Ishikawa (cell line): ENCODE measurements at regions not wholly inside any gene's neighbourhood (a gene's known extent, or its start where the extent isn't known, plus 50 kb on each side); places are given as distances from the start of the nearest gene placed in this dataset.

Source experiments
- CEBPB ChIP-seq: IDR thresholded peaks from 2 replicates; pipeline ENCODE4 v1.6.1; 2012
- CREB1 ChIP-seq: IDR thresholded peaks from 2 replicates; pipeline ENCODE4 v1.6.1; 2012; ENCODE audit warnings: low read depth
- EGR1 ChIP-seq: IDR thresholded peaks from 2 replicates; pipeline ENCODE4 v1.6.1; 2012
- EP300 ChIP-seq: IDR thresholded peaks from 2 replicates; pipeline ENCODE4 v1.6.1; 2012; ENCODE audit warnings: borderline replicate concordance
- FOXM1 ChIP-seq: IDR thresholded peaks from 2 replicates; pipeline ENCODE4 v1.6.1; 2012; ENCODE audit warnings: low read depth, borderline replicate concordance
- NFIC ChIP-seq: IDR thresholded peaks from 2 replicates; pipeline ENCODE4 v1.6.1; 2012
- RAD21 ChIP-seq: IDR thresholded peaks from 2 replicates; pipeline ENCODE4 v1.6.1; 2012; ENCODE audit warnings: low read depth
- REST ChIP-seq: IDR thresholded peaks from 2 replicates; pipeline ENCODE4 v1.6.1; 2012; ENCODE audit warnings: low read depth, mild to moderate bottlenecking
- TAF1 ChIP-seq: IDR thresholded peaks from 2 replicates; pipeline ENCODE4 v1.6.1; 2012; ENCODE audit warnings: low read depth, mild to moderate bottlenecking
- TCF12 ChIP-seq: IDR thresholded peaks from 2 replicates; pipeline ENCODE4 v1.6.1; 2012; ENCODE audit warnings: low read depth
- TEAD4 ChIP-seq: IDR thresholded peaks from 2 replicates; pipeline ENCODE4 v1.6.1; 2012
- YY1 ChIP-seq: IDR thresholded peaks from 2 replicates; pipeline ENCODE4 v1.6.1; 2012; ENCODE audit warnings: low read depth
- ZBTB7A ChIP-seq: IDR thresholded peaks from 2 replicates; pipeline ENCODE4 v1.6.1; 2012; ENCODE audit warnings: low read depth
- TF ChIP-seq, protein P1 (sequence below): IDR thresholded peaks from 2 replicates; pipeline ENCODE4 v1.6.1; 2012
- TF ChIP-seq, protein P2 (sequence below): IDR thresholded peaks from 2 replicates; pipeline ENCODE4 v1.6.1; 2012

DNA sequence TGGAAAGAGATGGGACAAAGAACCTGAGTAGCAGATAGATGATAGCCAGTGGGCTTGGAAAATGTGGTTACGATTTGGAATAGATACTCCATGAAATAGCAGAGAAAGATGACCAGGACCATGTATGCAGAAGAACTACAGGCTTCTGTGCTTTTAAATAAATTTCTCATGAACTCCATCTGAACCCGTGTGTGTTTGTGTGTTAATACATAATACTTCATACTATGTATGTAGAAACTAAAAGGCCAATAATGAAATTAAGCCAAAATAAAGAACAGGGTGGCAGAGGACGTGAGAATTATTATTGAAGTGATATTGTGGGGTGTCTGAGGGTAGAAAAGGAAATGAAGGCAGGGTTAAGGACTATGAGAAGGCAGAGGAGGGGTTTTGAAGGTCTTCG is 385.1 kb upstream of the RPS23 start:
- TF ChIP-seq NFIC (no peak), RAD21 (no peak), EP300 (no peak), CREB1 (no peak), EGR1 (no peak), FOXM1 (no peak), TEAD4 (no peak), REST (no peak), CEBPB (no peak), YY1 (no peak), TAF1 (no peak), ZBTB7A (no peak)
- TF ChIP-seq, protein P1, sequence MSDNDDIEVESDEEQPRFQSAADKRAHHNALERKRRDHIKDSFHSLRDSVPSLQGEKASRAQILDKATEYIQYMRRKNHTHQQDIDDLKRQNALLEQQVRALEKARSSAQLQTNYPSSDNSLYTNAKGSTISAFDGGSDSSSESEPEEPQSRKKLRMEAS, result no peak
- TF ChIP-seq, protein P2, sequence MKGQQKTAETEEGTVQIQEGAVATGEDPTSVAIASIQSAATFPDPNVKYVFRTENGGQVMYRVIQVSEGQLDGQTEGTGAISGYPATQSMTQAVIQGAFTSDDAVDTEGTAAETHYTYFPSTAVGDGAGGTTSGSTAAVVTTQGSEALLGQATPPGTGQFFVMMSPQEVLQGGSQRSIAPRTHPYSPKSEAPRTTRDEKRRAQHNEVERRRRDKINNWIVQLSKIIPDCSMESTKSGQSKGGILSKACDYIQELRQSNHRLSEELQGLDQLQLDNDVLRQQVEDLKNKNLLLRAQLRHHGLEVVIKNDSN, result no peak

DNA sequence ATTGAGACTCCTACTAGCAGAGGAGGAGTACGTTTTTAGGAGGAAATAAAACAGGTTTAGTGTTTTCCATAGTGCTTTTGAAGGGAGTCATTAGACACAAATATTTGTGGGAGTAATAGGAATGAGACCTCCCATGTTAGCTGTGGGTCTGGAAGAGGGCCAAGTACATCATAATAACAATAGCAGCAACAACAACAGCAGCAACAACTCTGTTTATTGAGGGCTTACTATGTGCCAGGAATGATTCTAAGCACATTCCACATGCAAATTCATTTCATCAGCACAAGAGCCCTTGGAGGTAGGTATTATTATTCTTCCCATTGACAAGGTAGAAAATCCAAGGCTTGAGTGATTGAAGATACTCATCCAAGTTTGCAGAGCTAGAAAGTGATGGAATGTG is 384.2 kb upstream of the RPS23 start:
- TF ChIP-seq FOXM1, result no peak
- no peak for TF ChIP-seq TEAD4
- no peak for TF ChIP-seq NFIC
- no peak for TF ChIP-seq TCF12
- TF ChIP-seq CREB1, result no peak
- no peak for TF ChIP-seq YY1

DNA sequence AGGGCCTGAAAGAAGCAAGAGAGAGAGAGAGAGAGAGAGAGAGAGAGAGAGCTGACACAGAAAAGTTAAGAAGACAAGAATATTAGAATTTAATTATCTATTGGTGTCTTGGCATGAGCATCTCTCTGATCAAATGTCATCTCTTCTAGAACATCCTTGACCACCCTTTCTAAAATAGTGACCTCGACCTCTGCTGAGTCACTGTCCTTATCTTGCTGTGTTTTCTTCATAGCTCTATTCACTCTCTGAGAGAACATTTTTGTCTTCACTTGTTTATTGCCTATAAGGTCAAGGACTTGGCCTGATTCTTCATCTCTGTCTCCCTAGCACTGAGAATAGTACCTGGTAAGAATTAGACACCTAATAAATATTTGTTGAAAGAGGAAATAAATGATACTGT is 383.8 kb upstream of the RPS23 start:
- no peak for TF ChIP-seq ZBTB7A
- TF ChIP-seq REST, result no peak
- no peak for TF ChIP-seq EGR1
- TF ChIP-seq CEBPB, result no peak
- TF ChIP-seq FOXM1, result no peak
- TF ChIP-seq, protein P1, result no peak
- TF ChIP-seq EP300, result no peak
- no peak for TF ChIP-seq NFIC
- no peak for TF ChIP-seq CREB1
- TF ChIP-seq TAF1, result no peak
- TF ChIP-seq RAD21, result no peak

DNA sequence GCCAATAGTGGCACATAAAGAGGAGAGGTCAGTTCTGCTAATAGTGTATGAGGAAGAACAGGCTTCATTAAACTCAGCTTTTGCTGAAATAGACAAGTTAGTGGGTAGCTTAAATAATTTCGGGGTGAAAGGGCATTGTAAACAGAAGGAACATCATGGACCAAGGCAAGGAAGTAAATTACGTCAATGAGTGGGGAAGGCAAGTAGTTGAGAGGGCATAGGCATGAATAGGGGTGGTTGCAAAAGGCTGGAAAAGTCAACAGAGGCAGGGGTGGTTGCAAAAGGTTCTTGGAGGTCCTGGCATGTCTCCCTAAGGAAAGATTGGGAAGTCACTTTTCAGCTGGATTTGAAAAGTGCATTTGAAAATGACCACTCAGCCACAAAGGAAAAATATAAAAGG is 383.3 kb upstream of the RPS23 start:
- TF ChIP-seq REST (no peak), CEBPB (no peak), RAD21 (no peak), TEAD4 (no peak), TCF12 (no peak), EP300 (no peak)
- TF ChIP-seq, protein P1, result no peak

DNA sequence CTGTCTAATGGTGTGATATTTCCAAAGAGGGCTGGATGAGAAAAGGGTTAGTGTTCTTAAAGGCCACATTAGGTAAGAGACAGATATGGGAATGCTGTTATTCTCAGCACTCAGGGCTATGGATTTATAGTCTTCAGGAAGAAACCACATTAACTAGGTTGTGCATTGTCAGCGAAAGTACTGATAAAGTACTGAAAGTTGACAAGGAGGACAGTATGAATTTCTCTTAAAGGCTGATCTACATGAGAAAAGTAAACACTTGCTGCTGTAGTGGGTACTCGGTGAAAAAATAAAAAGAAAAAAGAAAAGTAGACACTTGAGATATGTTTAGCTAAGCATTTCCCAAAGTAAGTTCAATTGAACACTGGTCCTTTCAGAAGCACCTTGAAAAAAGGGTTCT is 381.0 kb upstream of the RPS23 start:
- TF ChIP-seq CEBPB (no peak), TEAD4 (no peak), REST (no peak), YY1 (no peak), EGR1 (no peak), RAD21 (no peak), TAF1 (no peak), NFIC (no peak), TCF12 (no peak), ZBTB7A (no peak), CREB1 (no peak), FOXM1 (no peak), EP300 (no peak)
- TF ChIP-seq, protein P1, result no peak
- TF ChIP-seq, protein P2, result no peak
